GM12878 (cell line): ENCODE measurements at regions not wholly inside any gene's neighbourhood (a gene's known extent, or its start where the extent isn't known, plus 50 kb on each side); places are given as distances from the start of the nearest gene placed in this dataset.

Experiments used
- ATAC-seq: fragments of 200-7000 bp; cut with Tn5 transposase; 3 replicates; pipeline ENCODE4 v1.9.1; 2020; ENCODE audit warnings: mild to moderate bottlenecking, moderate library complexity
- BruUV-seq: library from RNA; stranded (reverse); fragments of 400-500 nt; replicated peaks from 2 replicates; lab custom pipeline; 2021; lab: Mats Ljungman, UMichigan
- CTCF ChIA-PET: fragments of 300-600 bp; sonication (Branson Sonifier 250); formaldehyde crosslinking; extraction: SDS; loops from one replicate; lab custom pipeline; 2021; ENCODE audit warnings: inconsistent platforms; lab: Yijun Ruan, JAX
- POLR2A ChIA-PET: fragments of 350-600 bp; formaldehyde crosslinking; extraction: SDS; loops from one replicate; lab custom pipeline; 2021; ENCODE audit warnings: inconsistent platforms; lab: Charles Lee
- RAD21 ChIA-PET: fragments of 300-600 bp; sonication (Branson Sonifier 250); formaldehyde crosslinking; loops from one replicate; lab custom pipeline; 2023; ENCODE audit warnings: antibody characterized with exemption; ENCODE audit not compliant: unreplicated experiment; lab: Charles Lee
- SMC1A ChIA-PET: fragments of 300-600 bp; sonication (Branson Sonifier 250); formaldehyde crosslinking; loops from one replicate; lab custom pipeline; 2023; ENCODE audit not compliant: unreplicated experiment, uncharacterized antibody; lab: Charles Lee
- DNase-seq: peaks from one replicate; pipeline ENCODE4 v3.0.0-alpha.2; 2011; ENCODE audit warnings: low read depth, low spot score
- FAIRE-seq: peaks from 3 replicates; lab custom pipeline; 2011; peaks lifted over from hg19 to GRCh38; lab: Jason Lieb, UNC
- H2AFZ ChIP-seq: 2 replicates; pipeline ENCODE4 v1.6.0; 2011; ENCODE audit warnings: low read depth, low read length, control low read depth; ENCODE audit not compliant: control insufficient read depth
- H3K27ac ChIP-seq: 2 replicates; pipeline ENCODE4 v1.5.1; 2011; ENCODE audit warnings: control low read depth; ENCODE audit not compliant: control insufficient read depth, insufficient read depth
- H3K27me3 ChIP-seq, 2 experiments: replicated peaks in 1 of 2; 2 replicates each; pipeline versions ENCODE4 v1.6.0 to v1.6.1; 2011; ENCODE audit warnings: low read length in 1 of 2; ENCODE audit not compliant: control insufficient read depth in 2 of 2, insufficient read depth in 2 of 2
- H3K36me3 ChIP-seq, 2 experiments: 2 replicates each; pipeline ENCODE4 v1.5.1; 2011; ENCODE audit warnings: low read length in 1 of 2; ENCODE audit not compliant: control insufficient read depth in 2 of 2, insufficient read depth in 2 of 2
- H3K4me1 ChIP-seq: 2 replicates; pipeline ENCODE4 v1.6.1; 2011; ENCODE audit warnings: mild to moderate bottlenecking, low read length, moderate library complexity, mixed read lengths; ENCODE audit not compliant: control insufficient read depth, insufficient read depth
- H3K4me2 ChIP-seq: 2 replicates; pipeline ENCODE4 v1.6.0; 2011; ENCODE audit warnings: control low read depth; ENCODE audit not compliant: control insufficient read depth, insufficient read depth
- H3K4me3 ChIP-seq: fragments of 200-600 bp; sonication (generic); 2 replicates; pipeline ENCODE4 v1.5.1; 2016
- H3K79me2 ChIP-seq: 2 replicates; pipeline ENCODE4 v1.6.0; 2011; ENCODE audit warnings: low read length; ENCODE audit not compliant: control insufficient read depth, insufficient read depth
- H3K9ac ChIP-seq: 2 replicates; pipeline ENCODE4 v1.8.0; 2011; ENCODE audit warnings: low read length, control low read depth, mixed read lengths; ENCODE audit not compliant: control insufficient read depth, insufficient read depth
- H3K9me3 ChIP-seq: replicated peaks from 3 replicates; pipeline ENCODE4 v1.5.1; 2011; ENCODE audit warnings: mild to moderate bottlenecking, low read length; ENCODE audit not compliant: control insufficient read depth, insufficient read depth
- H4K20me1 ChIP-seq: 2 replicates; pipeline ENCODE4 v1.6.0; 2011; ENCODE audit not compliant: control insufficient read depth, insufficient read depth
- EED ChIP-seq: sonication (generic); IDR thresholded peaks from 2 replicates; pipeline ENCODE4 v1.6.1; 2016; ENCODE audit warnings: antibody characterized with exemption, low read depth
- ETV6 ChIP-seq, 2 experiments: fragments of 450-650 bp in 1 of 2; IDR thresholded peaks in 1 of 2; conservative IDR thresholded peaks in 1 of 2; 2 replicates each; pipeline ENCODE4 v1.6.1; 2014; ENCODE audit warnings: antibody characterized with exemption in 1 of 2, borderline replicate concordance in 1 of 2, low read depth in 1 of 2, mild to moderate bottlenecking in 1 of 2, moderate library complexity in 1 of 2
- HDAC6 ChIP-seq: fragments of 200-600 bp; sonication (generic); IDR thresholded peaks from one replicate; pipeline ENCODE4 v1.8.0; 2017; ENCODE audit warnings: antibody characterized with exemption; ENCODE audit not compliant: unreplicated experiment
- IRF4 ChIP-seq: IDR thresholded peaks from 2 replicates; pipeline ENCODE4 v1.6.1; 2011; ENCODE audit warnings: low read depth, low read length
- MYB ChIP-seq: fragments of 150-350 bp; IDR thresholded peaks from 2 replicates; pipeline ENCODE4 v1.6.1; 2014; ENCODE audit warnings: mild to moderate bottlenecking, low read depth, low read length, borderline replicate concordance
- PKNOX1 ChIP-seq: fragments of 450-650 bp; IDR thresholded peaks from 2 replicates; pipeline ENCODE4 v1.6.1; 2016; ENCODE audit warnings: mild to moderate bottlenecking
- USF2 ChIP-seq: IDR thresholded peaks from 2 replicates; pipeline ENCODE4 v1.6.1; 2011; ENCODE audit warnings: low read depth, low read length, improper control_type of control experiment, borderline replicate concordance
- WRNIP1 ChIP-seq: IDR thresholded peaks from 2 replicates; pipeline ENCODE4 v1.6.1; 2011; ENCODE audit warnings: low read depth, low read length, improper control_type of control experiment, borderline replicate concordance
- YY1 ChIP-seq: IDR thresholded peaks from 2 replicates; pipeline ENCODE4 v1.6.1; 2011; ENCODE audit warnings: low read depth, mild to moderate bottlenecking, low read length
- ZNF687 ChIP-seq: fragments of 450-650 bp; IDR thresholded peaks from 2 replicates; pipeline ENCODE4 v1.6.1; 2017; ENCODE audit warnings: mild to moderate bottlenecking, moderate library complexity
- WGBS: methylation state at CpG from one replicate; pipeline ENCODE4 v1.1.6; 2016; ENCODE audit warnings: low lambda C conversion rate; ENCODE audit not compliant: insufficient replicate concordance, insufficient coverage; ENCODE audit errors: missing lambda C conversion rate; 5-methylcytosine and 5-hydroxymethylcytosine counted together
- in situ Hi-C: fragments of 300-500 bp; cut with MboI; formaldehyde crosslinking; loops from 9 replicates; pipeline ENCODE4 v1.14.3; 2018; ENCODE audit warnings: mixed read lengths
- intact Hi-C: fragments of 100-400 bp; cut with micrococcal nuclease; formaldehyde crosslinking; loops from one replicate; pipeline ENCODE4 v1.14.2; 2022; ENCODE audit not compliant: unreplicated experiment

- H2AFZ ChIP-seq = no peak overlapping the region
- no peaks in the 10 kb centered on the region for H3K27me3 ChIP-seq
- SMC1A ChIA-PET = interaction anchor here (1.4 kb wide), 1 partner anchor 15 kb away, joined by 3 read pairs; no protein-coding TSS in a partner anchor
- RAD21 ChIA-PET = no interaction called here
- WGBS = 31% methylated on average over 1 of the region's 1 CpG
- no TSS peak for BruUV-seq
- no peaks in the 10 kb centered on the region for H3K36me3 ChIP-seq
- H3K4me3 ChIP-seq = no peak overlapping the region
- intact Hi-C loops (no loop called here), in situ Hi-C loops (no loop called here)
- H3K4me2 ChIP-seq = no peak overlapping the region
- no peaks in the 10 kb centered on the region for H3K4me1 ChIP-seq
- CTCF ChIA-PET = interaction anchor here (0.6 kb wide), 1 partner anchor 824 kb away, joined by 4 read pairs; no protein-coding TSS in a partner anchor
- H3K9me3 ChIP-seq = no peaks in the 10 kb centered on the region; the same call in 2 of the 3 replicates
- no peak overlapping the region for H3K27ac ChIP-seq
- no peak for TF ChIP-seq ZNF687
- no peak for TF ChIP-seq WRNIP1
- TF ChIP-seq EED = no peak
- no peak for TF ChIP-seq IRF4
- no peak for TF ChIP-seq ETV6 (conservative IDR thresholded peaks at IDR 0.05 in 1 of 2, IDR thresholded peaks at IDR 0.05 in 1 of 2; ENCODE audit: borderline replicate concordance in 1 of 2, low read depth in 1 of 2)
- TF ChIP-seq HDAC6 = no peak
- no peak for TF ChIP-seq PKNOX1
- no peak for TF ChIP-seq MYB
- TF ChIP-seq YY1 = no peak
- no peak for TF ChIP-seq USF2
- DNase-seq = no peak
- H3K79me2 ChIP-seq = no peaks in the 10 kb centered on the region
- no peak for FAIRE-seq
- H4K20me1 ChIP-seq = no peaks in the 10 kb centered on the region
- POLR2A ChIA-PET = no interaction called here
- no peak for ATAC-seq
- H3K9ac ChIP-seq = no peak overlapping the region
Measured at GRCh38 chr12:72723732-72724131, 451.6 kb downstream of the TRHDE start.
